ENCODE measurements at regions not wholly inside any gene's neighbourhood (a gene's known extent, or its start where the extent isn't known, plus 50 kb on each side); places are given as distances from the start of the nearest gene placed in this dataset.
"Not testable (repeated sequence)": the region's sequence is repeated elsewhere in the genome, so short reads cannot be mapped to it uniquely, and the experiment has no call there.

GRCh38 chr16:52671590-52671989 is 124.6 kb upstream of the TOX3 start:
- no peaks in the 10 kb centered on the region for H3K4me1 Mint-ChIP-seq
- ChIA-PET CTCF (no interaction called here), POLR2A (no interaction called here)
- H3K27ac Mint-ChIP-seq, result no peak overlapping the region
- peaks cover 9% of the 10 kb centered on the region for H3K9me3 Mint-ChIP-seq
- H3K36me3 Mint-ChIP-seq (ENCODE audit: low read depth), result no peaks in the 10 kb centered on the region
- no peak overlapping the region for H3K4me3 Mint-ChIP-seq
- no peaks in the 10 kb centered on the region for H3K27me3 Mint-ChIP-seq
- no peak for DNase-seq

DNA sequence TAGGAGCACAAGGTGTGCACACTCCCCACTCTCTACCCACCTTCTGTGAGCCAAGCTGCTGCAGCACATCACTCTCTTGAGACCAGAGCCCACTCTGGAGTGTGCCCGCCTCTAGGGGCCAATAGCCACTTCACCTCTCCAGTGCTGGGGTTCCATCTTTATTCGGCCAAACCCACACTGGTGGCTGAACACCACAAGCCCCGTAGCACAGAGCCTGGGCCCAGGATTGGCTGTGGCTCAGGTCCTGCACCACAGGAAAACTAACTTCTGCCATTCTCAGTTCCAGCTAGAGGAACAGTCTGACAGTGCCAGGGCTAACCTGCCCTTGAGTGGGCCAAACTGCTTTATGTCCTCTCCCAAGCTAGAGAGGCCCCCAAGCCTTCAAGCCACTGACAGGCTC is 111.0 kb upstream of the TOX3 start:
- H3K27me3 Mint-ChIP-seq, result no peaks in the 10 kb centered on the region
- ChIA-PET POLR2A (no interaction called here), CTCF (no interaction called here)
- DNase-seq, result no peak
- H3K9me3 Mint-ChIP-seq, result peaks cover 10% of the 10 kb centered on the region
- no peak overlapping the region for H3K27ac Mint-ChIP-seq
- no peaks in the 10 kb centered on the region for H3K4me1 Mint-ChIP-seq
- H3K36me3 Mint-ChIP-seq (ENCODE audit: low read depth), result no peaks in the 10 kb centered on the region
- no peak overlapping the region for H3K4me3 Mint-ChIP-seq

- CTCF ChIA-PET, result not testable (repeated sequence)
These were observed 109.0 kb upstream of the TOX3 start for GRCh38 chr16:52655916-52656315.

GRCh38 chr16:52655156-52655555 is 108.2 kb upstream of the TOX3 start:
- H3K9me3 Mint-ChIP-seq, result peaks cover 10% of the 10 kb centered on the region
- POLR2A ChIA-PET; H3K36me3 Mint-ChIP-seq (ENCODE audit: low read depth); DNase-seq; H3K4me3 Mint-ChIP-seq; H3K27ac Mint-ChIP-seq; H3K27me3 Mint-ChIP-seq; CTCF ChIA-PET; H3K4me1 Mint-ChIP-seq: not testable (repeated sequence)

More at GRCh38 chr16:52655916-52656315, 109.0 kb upstream of the TOX3 start:
- H3K4me3 Mint-ChIP-seq; POLR2A ChIA-PET; H3K4me1 Mint-ChIP-seq; H3K27ac Mint-ChIP-seq; H3K27me3 Mint-ChIP-seq; H3K36me3 Mint-ChIP-seq (ENCODE audit: low read depth); DNase-seq: not testable (repeated sequence)
- peaks cover 10% of the 10 kb centered on the region for H3K9me3 Mint-ChIP-seq

- DNase-seq, result no peak
- no peaks in the 10 kb centered on the region for H3K4me1 Mint-ChIP-seq
- no peak overlapping the region for H3K4me3 Mint-ChIP-seq
- no peaks in the 10 kb centered on the region for H3K27me3 Mint-ChIP-seq
- no peaks in the 10 kb centered on the region for H3K36me3 Mint-ChIP-seq (ENCODE audit: low read depth)
- H3K9me3 Mint-ChIP-seq, result peaks cover 3% of the 10 kb centered on the region
- POLR2A ChIA-PET, result no interaction called here
- CTCF ChIA-PET, result interaction anchor here (0.7 kb wide), 1 partner anchor 1216 kb away, joined by 3 read pairs; no protein-coding TSS in a partner anchor
- H3K27ac Mint-ChIP-seq, result no peak overlapping the region
These were observed 105.1 kb upstream of the TOX3 start for GRCh38 chr16:52652033-52652432.

GRCh38 chr16:52650789-52651188 is 103.8 kb upstream of the TOX3 start:
- ChIA-PET POLR2A (no interaction called here), CTCF (no interaction called here)
- Mint-ChIP-seq H3K27me3 (no peaks in the 10 kb centered on the region), H3K9me3 (peaks cover 5% of the 10 kb centered on the region), H3K4me3 (no peak overlapping the region), H3K4me1 (no peaks in the 10 kb centered on the region), H3K27ac (no peak overlapping the region), H3K36me3 (ENCODE audit: low read depth) (no peaks in the 10 kb centered on the region)
- DNase-seq, result no peak

DNA sequence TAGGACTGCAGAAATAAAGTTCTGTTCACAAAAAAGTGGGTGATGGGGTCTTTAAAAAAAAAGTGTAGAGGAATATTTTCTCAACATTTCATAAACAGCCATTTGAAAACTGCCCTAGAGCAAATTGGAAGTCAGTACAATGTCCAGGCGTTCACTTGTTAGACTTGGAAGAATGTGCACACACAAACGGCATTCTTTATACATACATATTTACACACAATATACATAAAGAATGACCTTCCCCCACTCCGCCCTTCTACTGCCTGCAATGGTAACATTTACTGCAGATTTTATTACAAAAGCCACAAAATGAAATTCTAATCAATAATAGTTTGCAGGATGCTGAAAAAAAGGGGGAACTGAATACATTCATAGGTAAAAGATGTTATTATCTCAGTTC is 103.4 kb upstream of the TOX3 start:
- ChIA-PET POLR2A (no interaction called here), CTCF (no interaction called here)
- DNase-seq, result no peak
- Mint-ChIP-seq H3K27me3 (no peaks in the 10 kb centered on the region), H3K36me3 (ENCODE audit: low read depth) (no peaks in the 10 kb centered on the region), H3K4me3 (no peak overlapping the region), H3K9me3 (peaks cover 3% of the 10 kb centered on the region), H3K27ac (no peak overlapping the region), H3K4me1 (no peaks in the 10 kb centered on the region)

DNA sequence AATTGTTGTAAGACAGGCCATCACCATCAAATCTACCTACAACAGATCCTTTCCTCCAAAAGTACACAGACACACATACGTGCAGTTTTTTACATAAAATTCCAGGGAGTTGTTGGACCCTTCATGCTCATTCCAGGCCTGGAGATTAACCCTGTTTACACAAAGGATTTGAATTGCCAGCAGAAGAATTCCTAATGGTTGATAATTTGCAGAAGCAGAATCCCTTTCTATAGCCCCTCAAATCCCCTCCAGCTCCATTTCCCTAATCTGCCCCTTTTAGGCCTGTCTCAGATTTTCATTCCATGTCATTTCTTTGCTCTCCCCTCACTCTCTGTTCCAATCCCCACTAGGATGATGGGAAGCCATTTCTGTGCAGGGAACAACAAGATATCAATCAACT is 102.9 kb upstream of the TOX3 start:
- no peak for DNase-seq
- H3K9me3 Mint-ChIP-seq, result peaks cover 3% of the 10 kb centered on the region
- H3K4me1 Mint-ChIP-seq, result no peaks in the 10 kb centered on the region
- no peak overlapping the region for H3K27ac Mint-ChIP-seq
- CTCF ChIA-PET, result no interaction called here
- H3K4me3 Mint-ChIP-seq, result no peak overlapping the region
- no peaks in the 10 kb centered on the region for H3K27me3 Mint-ChIP-seq
- POLR2A ChIA-PET, result no interaction called here
- H3K36me3 Mint-ChIP-seq (ENCODE audit: low read depth), result no peaks in the 10 kb centered on the region

DNA sequence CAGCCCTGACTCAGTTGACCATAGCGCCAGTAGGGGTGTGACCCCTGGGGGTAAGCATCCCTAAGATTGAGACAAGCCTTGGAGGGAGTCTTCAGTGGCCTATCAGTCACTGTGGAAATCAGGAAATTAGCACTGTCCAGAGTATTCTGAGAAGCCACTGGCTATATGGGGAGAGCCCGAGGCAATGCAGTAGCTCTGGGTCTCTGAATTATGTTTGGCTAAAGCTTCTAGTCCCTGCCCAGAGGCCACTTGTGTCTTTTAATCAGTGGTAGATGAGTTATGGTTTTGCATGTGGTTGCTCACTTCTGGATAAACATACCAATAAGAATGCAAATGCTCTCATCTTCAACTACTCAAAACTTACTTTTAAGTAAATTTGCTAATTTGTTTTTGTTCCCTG is 100.6 kb upstream of the TOX3 start:
- Mint-ChIP-seq H3K27me3 (no peaks in the 10 kb centered on the region), H3K27ac (no peak overlapping the region), H3K9me3 (peaks cover 3% of the 10 kb centered on the region), H3K4me3 (no peak overlapping the region), H3K36me3 (ENCODE audit: low read depth) (no peaks in the 10 kb centered on the region), H3K4me1 (no peaks in the 10 kb centered on the region)
- ChIA-PET CTCF (no interaction called here), POLR2A (no interaction called here)
- DNase-seq, result no peak

- Mint-ChIP-seq H3K27me3 (no peaks in the 10 kb centered on the region), H3K36me3 (ENCODE audit: low read depth) (no peaks in the 10 kb centered on the region), H3K4me1 (no peaks in the 10 kb centered on the region), H3K9me3 (peaks cover 3% of the 10 kb centered on the region), H3K27ac (no peak overlapping the region), H3K4me3 (no peak overlapping the region)
- POLR2A ChIA-PET, result no interaction called here
- CTCF ChIA-PET, result no interaction called here
- DNase-seq, result no peak
These were observed 96.1 kb upstream of the TOX3 start for GRCh38 chr16:52643006-52643405.

- Mint-ChIP-seq H3K4me3 (no peak overlapping the region), H3K36me3 (ENCODE audit: low read depth) (no peaks in the 10 kb centered on the region)
- POLR2A ChIA-PET, result no interaction called here
These were observed 87.6 kb upstream of the TOX3 start for GRCh38 chr16:52634528-52634927.

DNA sequence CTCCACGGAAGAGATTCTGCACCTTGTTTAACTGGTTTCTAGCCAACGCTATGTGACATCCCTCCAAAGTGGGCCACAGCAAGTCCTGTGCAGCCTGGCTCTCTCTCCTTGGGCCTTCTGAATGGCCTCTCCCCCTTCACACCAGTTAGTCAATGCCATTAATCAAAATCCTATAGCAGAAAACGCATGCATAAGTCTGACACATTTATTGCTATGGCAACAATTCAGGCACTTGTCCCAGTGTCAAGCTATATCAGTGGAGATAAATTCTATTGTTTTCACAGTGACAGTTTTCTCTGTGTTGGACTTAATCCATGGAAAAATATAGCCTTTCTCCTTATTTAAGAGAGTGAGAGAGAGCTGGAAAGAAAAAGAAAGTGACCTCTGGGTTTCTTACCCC is 87.2 kb upstream of the TOX3 start:
- H3K4me3 Mint-ChIP-seq, result no peak overlapping the region
- H3K4me1 Mint-ChIP-seq, result no peaks in the 10 kb centered on the region
- H3K27me3 Mint-ChIP-seq, result no peaks in the 10 kb centered on the region
- no peak overlapping the region for H3K27ac Mint-ChIP-seq
- CTCF ChIA-PET, result no interaction called here
- H3K36me3 Mint-ChIP-seq (ENCODE audit: low read depth), result no peaks in the 10 kb centered on the region
- DNase-seq, result no peak
- POLR2A ChIA-PET, result no interaction called here
- peaks cover 14% of the 10 kb centered on the region for H3K9me3 Mint-ChIP-seq

More at GRCh38 chr16:52634528-52634927, 87.6 kb upstream of the TOX3 start:
- CTCF ChIA-PET, result no interaction called here
- DNase-seq, result no peak
- peaks cover 14% of the 10 kb centered on the region for H3K9me3 Mint-ChIP-seq
- no peaks in the 10 kb centered on the region for H3K27me3 Mint-ChIP-seq
- no peaks in the 10 kb centered on the region for H3K4me1 Mint-ChIP-seq
- H3K27ac Mint-ChIP-seq, result no peak overlapping the region

DNA sequence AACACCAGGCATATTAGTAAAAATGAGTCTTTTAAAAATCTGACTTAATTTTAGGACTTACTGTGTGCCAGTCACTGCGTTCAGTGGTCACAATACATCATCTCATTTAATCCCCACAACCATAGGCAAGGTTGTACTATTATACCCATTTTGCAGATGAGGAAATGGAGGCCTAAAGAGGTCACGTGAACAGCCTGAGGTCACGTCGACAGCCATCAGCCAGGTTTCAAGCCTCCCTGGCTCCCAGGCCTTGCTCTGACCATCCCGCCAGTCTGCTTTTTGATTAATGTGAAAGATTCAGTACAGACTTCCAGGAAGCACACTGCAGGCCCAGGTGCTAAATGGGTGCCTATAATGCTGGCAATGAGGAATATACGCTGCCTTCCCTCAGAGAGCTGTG is 86.3 kb upstream of the TOX3 start:
- DNase-seq, result no peak
- POLR2A ChIA-PET, result no interaction called here
- Mint-ChIP-seq H3K4me3 (no peak overlapping the region), H3K27me3 (no peaks in the 10 kb centered on the region), H3K9me3 (peaks cover 14% of the 10 kb centered on the region), H3K4me1 (no peaks in the 10 kb centered on the region), H3K36me3 (ENCODE audit: low read depth) (no peaks in the 10 kb centered on the region), H3K27ac (no peak overlapping the region)
- CTCF ChIA-PET, result no interaction called here

DNA sequence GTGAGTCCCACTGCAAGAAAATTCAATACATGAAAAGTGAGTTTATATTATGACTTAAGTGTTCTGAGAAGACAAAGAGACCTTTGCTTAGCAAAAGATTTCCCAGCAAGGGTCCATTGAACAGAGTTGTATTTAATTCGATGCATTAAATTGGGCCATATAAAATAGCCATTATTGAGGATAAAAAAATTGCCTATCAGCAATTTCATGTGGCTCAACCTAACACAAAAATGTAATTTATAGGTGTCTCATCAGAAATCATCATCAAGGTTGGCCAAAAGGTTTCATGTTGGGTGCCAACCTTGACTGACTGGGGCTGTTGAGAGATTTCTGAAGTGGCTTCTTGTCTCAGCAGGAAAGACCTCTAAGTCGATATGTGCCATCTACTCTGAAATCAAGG is 84.8 kb upstream of the TOX3 start:
- Mint-ChIP-seq H3K9me3 (peaks cover 14% of the 10 kb centered on the region), H3K27me3 (no peaks in the 10 kb centered on the region), H3K36me3 (ENCODE audit: low read depth) (no peaks in the 10 kb centered on the region)

GRCh38 chr16:52630711-52631110 is 83.8 kb upstream of the TOX3 start:
- Mint-ChIP-seq H3K27ac (no peak overlapping the region), H3K36me3 (ENCODE audit: low read depth) (no peaks in the 10 kb centered on the region), H3K27me3 (no peaks in the 10 kb centered on the region), H3K4me1 (no peaks in the 10 kb centered on the region), H3K4me3 (no peak overlapping the region), H3K9me3 (peaks cover 8% of the 10 kb centered on the region)
- DNase-seq, result no peak
- POLR2A ChIA-PET, result no interaction called here
- CTCF ChIA-PET, result no interaction called here

More for the DNA sequence above, 84.8 kb upstream of the TOX3 start:
- no peaks in the 10 kb centered on the region for H3K4me1 Mint-ChIP-seq
- H3K4me3 Mint-ChIP-seq, result no peak overlapping the region
- DNase-seq, result no peak
- POLR2A ChIA-PET, result no interaction called here
- H3K27ac Mint-ChIP-seq, result no peak overlapping the region
- CTCF ChIA-PET, result no interaction called here

All from activated CD4-positive, alpha-beta memory T cell treated with anti-CD3 and anti-CD28 coated beads, Interleukin-2, amount 10 ng/mL, durations not matched to agents 7 days and 5 days (primary cell).